ENCODE measurements at regions not wholly inside any gene's neighbourhood (a gene's known extent, or its start where the extent isn't known, plus 50 kb on each side); places are given as distances from the start of the nearest gene placed in this dataset.

GRCh38 chr18:7482342-7482741 lies 84.8 kb upstream of the PTPRM start:
- Histone ChIP-seq H3K36me3 (no peaks in the 10 kb centered on the region), H3K4me1 (peaks cover 0 to 66% (median 29%) of the 10 kb centered on the region in 4 donors), H3K27me3 (no peaks in the 10 kb centered on the region), H3K4me3 (no peak overlapping the region), H3K9me3 (no peaks in the 10 kb centered on the region), H3K27ac (peak overlapping the region in 3 of 4 donors; percentile 65 to 81 (median 75))
- intact Hi-C loops (cut with DNase I) = loop anchor here (2.0 kb wide), 2 partner anchors 18 to 84 kb away; partner anchors contain the start of gene PTPRM
- DNase-seq = no peak
- TF ChIP-seq EP300 (IDR thresholded peaks at IDR 0.05) = no peak
- no peak for TF ChIP-seq CTCF (IDR thresholded peaks at IDR 0.05)
- no peak for TF ChIP-seq POLR2A (IDR thresholded peaks at IDR 0.05)
- TF ChIP-seq POLR2AphosphoS5 (IDR thresholded peaks at IDR 0.05) = no peak

- TF ChIP-seq POLR2A (IDR thresholded peaks at IDR 0.05) = no peak
- peak in 2 of 4 donors; percentile 39 to 52 for TF ChIP-seq POLR2AphosphoS5 (IDR thresholded peaks at IDR 0.05)
- WGBS, 2 donors = 86 to 87% methylated on average over 4 of the region's 4 CpGs
- peak overlapping the region; percentile 31 to 81 (median 70) for H3K27ac ChIP-seq
Measured at GRCh38 chr18:7485616-7486015, 81.5 kb upstream of the PTPRM start.

GRCh38 chr18:7488571-7488970 lies 78.5 kb upstream of the PTPRM start:
- intact Hi-C loops (cut with DNase I) = loop anchor here (5.0 kb wide), 1 partner anchor 414 kb away; no protein-coding TSS in a partner anchor
- no peak for TF ChIP-seq EP300 (IDR thresholded peaks at IDR 0.05)
- TF ChIP-seq POLR2AphosphoS5 (IDR thresholded peaks at IDR 0.05) = no peak
- no peak for TF ChIP-seq POLR2A (IDR thresholded peaks at IDR 0.05)
- no peak for TF ChIP-seq CTCF (IDR thresholded peaks at IDR 0.05)
- Histone ChIP-seq H3K36me3 (no peaks in the 10 kb centered on the region), H3K4me1 (peaks cover 0 to 22% (median 15%) of the 10 kb centered on the region in 4 donors), H3K27ac (no peak overlapping the region), H3K4me3 (no peak overlapping the region), H3K9me3 (no peaks in the 10 kb centered on the region), H3K27me3 (no peaks in the 10 kb centered on the region)
- 43 to 63% methylated on average over 4 of the region's 4 CpGs for WGBS, 2 donors
- DNase-seq = no peak

More at GRCh38 chr18:7485616-7486015, 81.5 kb upstream of the PTPRM start:
- Histone ChIP-seq H3K9me3 (no peaks in the 10 kb centered on the region), H3K4me1 (peaks cover 0 to 44% (median 24%) of the 10 kb centered on the region in 4 donors), H3K27me3 (no peaks in the 10 kb centered on the region), H3K36me3 (no peaks in the 10 kb centered on the region), H3K4me3 (no peak overlapping the region)
- intact Hi-C loops (cut with DNase I) = loop anchor here (5.0 kb wide), 1 partner anchor 417 kb away; no protein-coding TSS in a partner anchor
- DNase-seq = peak; percentile 85

GRCh38 chr18:7490104-7490503 lies 77.0 kb upstream of the PTPRM start:
- WGBS, 2 donors = 63 to 82% methylated on average over 1 of the region's 1 CpG
- intact Hi-C loops (cut with DNase I) = no loop called here
- Histone ChIP-seq H3K27me3 (no peaks in the 10 kb centered on the region), H3K4me3 (no peak overlapping the region), H3K4me1 (peaks cover 0 to 6% (median 3%) of the 10 kb centered on the region in 4 donors), H3K9me3 (no peaks in the 10 kb centered on the region), H3K36me3 (no peaks in the 10 kb centered on the region), H3K27ac (no peak overlapping the region)
- DNase-seq = no peak
- TF ChIP-seq POLR2A (IDR thresholded peaks at IDR 0.05) (no peak), EP300 (IDR thresholded peaks at IDR 0.05) (no peak), POLR2AphosphoS5 (IDR thresholded peaks at IDR 0.05) (no peak), CTCF (IDR thresholded peaks at IDR 0.05) (no peak)

GRCh38 chr18:7492385-7492784 lies 74.7 kb upstream of the PTPRM start:
- WGBS, 2 donors = 67 to 76% methylated on average over 3 of the region's 3 CpGs
- Histone ChIP-seq H3K27ac (no peak overlapping the region), H3K36me3 (no peaks in the 10 kb centered on the region), H3K27me3 (no peaks in the 10 kb centered on the region), H3K9me3 (no peaks in the 10 kb centered on the region), H3K4me1 (no peaks in the 10 kb centered on the region), H3K4me3 (no peak overlapping the region)
- no peak for TF ChIP-seq EP300 (IDR thresholded peaks at IDR 0.05)
- TF ChIP-seq POLR2AphosphoS5 (IDR thresholded peaks at IDR 0.05) = no peak
- TF ChIP-seq POLR2A (IDR thresholded peaks at IDR 0.05) = no peak
- TF ChIP-seq CTCF (IDR thresholded peaks at IDR 0.05) = no peak
- intact Hi-C loops (cut with DNase I) = no loop called here
- DNase-seq = no peak

Measured in sigmoid colon (tissue), 6 donors.